ENCODE measurements at regions not wholly inside any gene's neighbourhood (a gene's known extent, or its start where the extent isn't known, plus 50 kb on each side); places are given as distances from the start of the nearest gene placed in this dataset.
A peak's percentile ranks its signal among the peaks of the same experiment; 100 is the strongest.

GRCh38 chr2:139652385-139652784, 872.2 kb upstream of the NXPH2 start:
- no peaks in the 10 kb centered on the region for H3K27me3 ChIP-seq
- TF ChIP-seq POLR2A (IDR thresholded peaks at IDR 0.05), result no peak
- TF ChIP-seq, protein P1, sequence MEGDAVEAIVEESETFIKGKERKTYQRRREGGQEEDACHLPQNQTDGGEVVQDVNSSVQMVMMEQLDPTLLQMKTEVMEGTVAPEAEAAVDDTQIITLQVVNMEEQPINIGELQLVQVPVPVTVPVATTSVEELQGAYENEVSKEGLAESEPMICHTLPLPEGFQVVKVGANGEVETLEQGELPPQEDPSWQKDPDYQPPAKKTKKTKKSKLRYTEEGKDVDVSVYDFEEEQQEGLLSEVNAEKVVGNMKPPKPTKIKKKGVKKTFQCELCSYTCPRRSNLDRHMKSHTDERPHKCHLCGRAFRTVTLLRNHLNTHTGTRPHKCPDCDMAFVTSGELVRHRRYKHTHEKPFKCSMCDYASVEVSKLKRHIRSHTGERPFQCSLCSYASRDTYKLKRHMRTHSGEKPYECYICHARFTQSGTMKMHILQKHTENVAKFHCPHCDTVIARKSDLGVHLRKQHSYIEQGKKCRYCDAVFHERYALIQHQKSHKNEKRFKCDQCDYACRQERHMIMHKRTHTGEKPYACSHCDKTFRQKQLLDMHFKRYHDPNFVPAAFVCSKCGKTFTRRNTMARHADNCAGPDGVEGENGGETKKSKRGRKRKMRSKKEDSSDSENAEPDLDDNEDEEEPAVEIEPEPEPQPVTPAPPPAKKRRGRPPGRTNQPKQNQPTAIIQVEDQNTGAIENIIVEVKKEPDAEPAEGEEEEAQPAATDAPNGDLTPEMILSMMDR (IDR thresholded peaks at IDR 0.05), result no peak
- H3K27ac ChIP-seq, result no peak overlapping the region
- no peak for DNase-seq
- no peaks in the 10 kb centered on the region for H3K4me1 ChIP-seq
- no peak for ATAC-seq (ENCODE audit: low FRiP score in 2 of 2)
- H3K4me3 ChIP-seq, result no peak overlapping the region
- no peaks in the 10 kb centered on the region for H3K36me3 ChIP-seq
- peaks cover 0 to 3% (median 0%) of the 10 kb centered on the region in 4 donors for H3K9me3 ChIP-seq

DNA sequence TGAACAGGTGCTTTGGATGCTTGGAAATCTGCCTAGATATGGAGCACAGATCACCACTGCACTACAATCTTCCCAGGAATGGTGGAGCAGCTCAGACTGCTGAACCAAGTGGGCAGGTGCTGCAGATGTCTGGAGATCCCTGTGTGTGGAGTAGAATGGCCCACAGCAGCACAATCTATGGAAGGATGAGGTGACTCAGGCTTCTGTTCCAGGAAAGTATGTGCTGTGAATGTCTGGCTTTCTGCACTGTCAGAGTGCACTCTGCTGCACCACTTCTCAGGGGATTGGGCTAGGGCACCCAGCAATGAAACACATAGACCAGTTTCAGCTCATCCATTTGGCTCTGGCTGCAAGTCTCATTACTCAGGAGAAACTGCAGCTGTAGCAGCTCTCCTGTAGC, 865.4 kb upstream of the NXPH2 start:
- TF ChIP-seq POLR2A (IDR thresholded peaks at IDR 0.05), result no peak
- TF ChIP-seq, protein P1 (IDR thresholded peaks at IDR 0.05), result no peak
- no peak for TF ChIP-seq POLR2AphosphoS5 (IDR thresholded peaks at IDR 0.05)
- no peak for TF ChIP-seq EP300 (IDR thresholded peaks at IDR 0.05)
- peaks cover 0 to 11% (median 3%) of the 10 kb centered on the region in 4 donors for H3K9me3 ChIP-seq
- no peak overlapping the region for H3K27ac ChIP-seq
- no peak for DNase-seq
- ATAC-seq (ENCODE audit: low FRiP score in 2 of 2), result peak in 1 of 2 donors; percentile 11
- H3K4me3 ChIP-seq, result no peak overlapping the region
- H3K27me3 ChIP-seq, result no peaks in the 10 kb centered on the region
- no peaks in the 10 kb centered on the region for H3K36me3 ChIP-seq
- no peaks in the 10 kb centered on the region for H3K4me1 ChIP-seq

DNA sequence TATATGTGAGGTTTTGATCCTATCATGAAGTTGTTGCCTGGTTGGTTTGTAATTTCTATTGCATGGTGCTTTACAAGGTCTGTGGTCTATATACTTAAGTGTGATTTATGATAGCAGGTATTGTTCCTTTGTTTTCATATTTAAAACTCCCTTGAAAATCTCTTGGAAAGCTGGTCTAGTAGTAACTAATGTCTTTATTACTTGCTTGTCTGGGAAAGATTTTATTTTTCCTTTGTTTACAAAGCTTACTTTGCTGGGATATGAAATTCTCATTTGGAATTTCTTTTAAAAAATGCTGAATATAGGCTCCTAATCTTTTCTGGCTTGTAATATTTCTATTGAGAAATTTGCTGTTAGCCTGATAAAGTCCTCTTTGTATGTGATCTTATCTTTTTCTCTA, 862.9 kb upstream of the NXPH2 start:
- DNase-seq (no peak), ATAC-seq (ENCODE audit: low FRiP score in 2 of 2) (no peak)
- H3K36me3 ChIP-seq, result no peaks in the 10 kb centered on the region
- TF ChIP-seq EP300 (IDR thresholded peaks at IDR 0.05) (no peak), POLR2A (IDR thresholded peaks at IDR 0.05) (no peak), POLR2AphosphoS5 (IDR thresholded peaks at IDR 0.05) (no peak)
- TF ChIP-seq, protein P1 (IDR thresholded peaks at IDR 0.05), result no peak
- H3K4me1 ChIP-seq, result no peaks in the 10 kb centered on the region
- H3K27me3 ChIP-seq, result no peaks in the 10 kb centered on the region
- H3K27ac ChIP-seq, result no peak overlapping the region
- H3K4me3 ChIP-seq, result no peak overlapping the region
- H3K9me3 ChIP-seq, result peaks cover 0 to 11% (median 1%) of the 10 kb centered on the region in 4 donors

- H3K4me1 ChIP-seq, result no peaks in the 10 kb centered on the region
- ATAC-seq (ENCODE audit: low FRiP score in 2 of 2), result no peak
- no peak for DNase-seq
Observed at GRCh38 chr2:139631966-139632365, 851.8 kb upstream of the NXPH2 start.

GRCh38 chr2:139628931-139629330, 848.7 kb upstream of the NXPH2 start:
- WGBS, 2 donors, result 47% methylated on average over 2 of the region's 2 CpGs

More at GRCh38 chr2:139631966-139632365, 851.8 kb upstream of the NXPH2 start:
- WGBS, 2 donors, result 31 to 40% methylated on average over 1 of the region's 1 CpG
- no peaks in the 10 kb centered on the region for H3K9me3 ChIP-seq
- H3K36me3 ChIP-seq, result no peaks in the 10 kb centered on the region
- H3K4me3 ChIP-seq, result no peak overlapping the region
- no peaks in the 10 kb centered on the region for H3K27me3 ChIP-seq
- TF ChIP-seq, protein P1 (IDR thresholded peaks at IDR 0.05), result no peak
- TF ChIP-seq POLR2A (IDR thresholded peaks at IDR 0.05) (no peak), EP300 (IDR thresholded peaks at IDR 0.05) (no peak), POLR2AphosphoS5 (IDR thresholded peaks at IDR 0.05) (no peak)
- H3K27ac ChIP-seq, result no peak overlapping the region

More at GRCh38 chr2:139628931-139629330, 848.7 kb upstream of the NXPH2 start:
- ATAC-seq (ENCODE audit: low FRiP score in 2 of 2), result no peak
- H3K27ac ChIP-seq, result no peak overlapping the region
- H3K9me3 ChIP-seq, result no peaks in the 10 kb centered on the region
- H3K27me3 ChIP-seq, result no peaks in the 10 kb centered on the region
- H3K36me3 ChIP-seq, result no peaks in the 10 kb centered on the region
- no peak for DNase-seq
- TF ChIP-seq, protein P1 (IDR thresholded peaks at IDR 0.05), result no peak
- no peak for TF ChIP-seq EP300 (IDR thresholded peaks at IDR 0.05)
- TF ChIP-seq POLR2AphosphoS5 (IDR thresholded peaks at IDR 0.05), result no peak
- TF ChIP-seq POLR2A (IDR thresholded peaks at IDR 0.05), result no peak
- no peaks in the 10 kb centered on the region for H3K4me1 ChIP-seq
- H3K4me3 ChIP-seq, result no peak overlapping the region

Measured in upper lobe of left lung (tissue), 6 donors.